Stomach smooth muscle (tissue), 2 donors: ENCODE measurements at regions not wholly inside any gene's neighbourhood (a gene's known extent, or its start where the extent isn't known, plus 50 kb on each side); places are given as distances from the start of the nearest gene placed in this dataset.

Source experiments
- H3K27ac ChIP-seq: one replicate; pipeline ENCODE4 v1.7.0; 2013; ENCODE audit warnings: mild to moderate bottlenecking, low read length, inconsistent platforms
- H3K27me3 ChIP-seq, 2 donors: one replicate each; pipeline ENCODE4 v1.7.0; 2013; ENCODE audit warnings: low read length in 2 of 2; ENCODE audit not compliant: insufficient read depth in 2 of 2, control insufficient read depth in 1 of 2
- H3K36me3 ChIP-seq, 2 donors: one replicate each; pipeline ENCODE4 v1.7.0; 2013; ENCODE audit warnings: low read length in 2 of 2; ENCODE audit not compliant: control insufficient read depth in 2 of 2, insufficient read depth in 2 of 2
- H3K4me1 ChIP-seq: one replicate; pipeline ENCODE4 v1.7.0; 2013; ENCODE audit warnings: low read length; ENCODE audit not compliant: control insufficient read depth, insufficient read depth
- H3K4me3 ChIP-seq, 2 donors: one replicate each; pipeline ENCODE4 v1.7.0; 2013; ENCODE audit warnings: low read length in 2 of 2
- H3K9ac ChIP-seq, 2 donors: one replicate each; pipeline ENCODE4 v1.7.0; 2013; ENCODE audit warnings: low read length in 2 of 2, mild to moderate bottlenecking in 1 of 2
- H3K9me3 ChIP-seq, 2 donors: one replicate each; pipeline ENCODE4 v1.7.0; 2013; ENCODE audit warnings: low read length in 2 of 2; ENCODE audit not compliant: control insufficient read depth in 2 of 2
- donor health status: healthy.
- donor health status: Pancreatic carcinoma.

GRCh38 chr6:139592011-139592410, 217.6 kb upstream of the CITED2 start:
- peak overlapping the region; percentile 63 for H3K27ac ChIP-seq
- peaks cover 19% of the 10 kb centered on the region for H3K4me1 ChIP-seq
- no peaks in the 10 kb centered on the region for H3K9me3 ChIP-seq
- no peaks in the 10 kb centered on the region for H3K27me3 ChIP-seq
- no peak overlapping the region for H3K4me3 ChIP-seq
- no peaks in the 10 kb centered on the region for H3K36me3 ChIP-seq
- H3K9ac ChIP-seq = no peak overlapping the region

DNA sequence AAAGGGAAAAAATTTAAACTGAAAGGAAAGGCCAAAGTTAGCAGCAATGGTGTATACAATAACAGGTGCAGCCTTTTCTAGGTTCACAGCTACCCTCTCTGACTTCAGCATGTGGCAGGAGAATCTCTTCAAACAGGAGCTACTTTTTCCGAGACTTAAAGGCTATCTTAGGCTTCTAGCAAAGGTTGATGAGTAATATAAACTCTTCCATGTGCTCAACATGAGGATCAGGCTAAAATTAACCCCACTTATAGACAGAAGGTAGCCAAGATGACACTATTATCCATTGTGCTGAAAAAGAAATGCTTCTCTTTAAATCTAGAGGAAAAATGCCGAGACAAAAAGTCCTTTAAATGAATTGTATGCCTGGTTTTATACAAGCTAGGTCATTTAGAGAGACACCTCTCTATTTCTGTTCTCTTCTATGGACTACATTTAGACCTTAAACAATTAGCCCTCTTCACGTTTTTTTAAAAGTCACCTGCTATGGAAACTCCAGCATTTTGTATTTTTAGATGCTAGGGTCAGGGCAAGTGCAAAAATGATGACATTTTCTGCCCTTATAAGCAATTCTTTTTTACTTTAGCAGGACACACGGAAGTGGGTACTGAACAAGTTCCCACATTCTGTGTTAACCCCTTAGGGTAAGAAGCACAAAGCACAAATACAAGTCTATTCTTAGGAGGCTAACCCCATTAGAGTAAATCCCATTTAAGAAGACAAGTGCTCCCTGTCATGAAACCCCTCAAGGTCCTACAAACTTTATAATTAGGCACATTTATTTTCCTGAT, 216.8 kb upstream of the CITED2 start:
- H3K27ac ChIP-seq = peak overlapping the region; percentile 63
- no peaks in the 10 kb centered on the region for H3K36me3 ChIP-seq
- no peak overlapping the region for H3K4me3 ChIP-seq
- H3K9ac ChIP-seq = no peak overlapping the region
- no peaks in the 10 kb centered on the region for H3K27me3 ChIP-seq
- H3K4me1 ChIP-seq = peaks cover 19% of the 10 kb centered on the region
- no peaks in the 10 kb centered on the region for H3K9me3 ChIP-seq

DNA sequence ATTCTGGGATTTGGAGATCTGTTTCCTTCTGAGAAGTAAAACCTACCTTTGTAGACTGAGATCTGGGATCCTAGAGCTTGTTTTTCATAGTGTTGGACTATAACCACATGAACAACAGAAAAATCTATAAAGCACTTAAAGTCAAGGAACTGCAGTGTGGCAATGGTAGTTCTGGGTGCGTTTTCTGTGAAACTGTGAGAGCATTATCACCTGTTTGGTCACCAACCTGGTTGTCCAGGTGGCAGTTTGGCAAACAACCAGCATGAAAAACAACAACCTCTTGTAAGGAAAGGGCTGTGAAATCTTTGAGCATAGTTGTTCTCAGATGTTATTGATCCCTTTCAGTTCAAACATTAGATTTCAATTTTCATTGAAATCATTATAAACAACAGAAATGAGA, 215.8 kb upstream of the CITED2 start:
- Histone ChIP-seq H3K4me3 (no peak overlapping the region), H3K9ac (no peak overlapping the region), H3K36me3 (no peaks in the 10 kb centered on the region), H3K27ac (peak overlapping the region; percentile 63), H3K4me1 (peaks cover 15% of the 10 kb centered on the region), H3K27me3 (no peaks in the 10 kb centered on the region), H3K9me3 (no peaks in the 10 kb centered on the region)

- Histone ChIP-seq H3K9ac (no peak overlapping the region), H3K4me1 (peaks cover 14% of the 10 kb centered on the region), H3K9me3 (no peaks in the 10 kb centered on the region), H3K4me3 (peak overlapping the region in 1 of 2 donors; percentile 38), H3K27ac (peak overlapping the region; percentile 12), H3K36me3 (no peaks in the 10 kb centered on the region), H3K27me3 (no peaks in the 10 kb centered on the region)
These were observed 214.5 kb upstream of the CITED2 start for GRCh38 chr6:139588734-139589593.

- peak overlapping the region; percentile 12 for H3K27ac ChIP-seq
- H3K27me3 ChIP-seq = no peaks in the 10 kb centered on the region
- H3K4me1 ChIP-seq = peaks cover 14% of the 10 kb centered on the region
- H3K9me3 ChIP-seq = no peaks in the 10 kb centered on the region
- H3K9ac ChIP-seq = no peak overlapping the region
- no peak overlapping the region for H3K4me3 ChIP-seq
- no peaks in the 10 kb centered on the region for H3K36me3 ChIP-seq
These were observed 213.7 kb upstream of the CITED2 start for GRCh38 chr6:139588076-139588639.

GRCh38 chr6:139587469-139587868, 213.0 kb upstream of the CITED2 start:
- H3K36me3 ChIP-seq = no peaks in the 10 kb centered on the region
- peaks cover 14% of the 10 kb centered on the region for H3K4me1 ChIP-seq
- H3K4me3 ChIP-seq = no peak overlapping the region
- no peaks in the 10 kb centered on the region for H3K27me3 ChIP-seq
- H3K9ac ChIP-seq = no peak overlapping the region
- no peak overlapping the region for H3K27ac ChIP-seq
- no peaks in the 10 kb centered on the region for H3K9me3 ChIP-seq

DNA sequence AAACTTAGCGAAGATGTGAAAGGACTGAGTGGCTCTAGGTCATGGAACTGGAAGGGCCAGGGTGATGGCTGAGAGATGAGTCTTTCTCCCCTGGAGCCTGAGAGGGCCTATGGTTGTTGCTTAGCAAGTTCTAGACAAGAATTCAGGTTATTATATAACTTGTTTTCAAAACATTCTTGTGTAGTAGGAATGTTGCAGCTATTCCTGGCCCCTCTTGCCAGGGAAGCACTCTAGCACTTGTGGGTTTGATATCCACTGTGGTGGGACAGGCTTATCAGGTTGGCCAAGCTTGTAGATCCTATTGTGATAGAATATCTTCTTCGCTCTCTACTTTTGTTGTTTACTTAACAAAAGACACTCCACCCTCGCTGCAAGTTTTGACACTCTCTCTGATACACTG, 211.8 kb upstream of the CITED2 start:
- no peaks in the 10 kb centered on the region for H3K9me3 ChIP-seq
- no peak overlapping the region for H3K27ac ChIP-seq
- no peak overlapping the region for H3K4me3 ChIP-seq
- H3K9ac ChIP-seq = no peak overlapping the region
- H3K36me3 ChIP-seq = no peaks in the 10 kb centered on the region
- no peaks in the 10 kb centered on the region for H3K27me3 ChIP-seq
- peaks cover 14% of the 10 kb centered on the region for H3K4me1 ChIP-seq

DNA sequence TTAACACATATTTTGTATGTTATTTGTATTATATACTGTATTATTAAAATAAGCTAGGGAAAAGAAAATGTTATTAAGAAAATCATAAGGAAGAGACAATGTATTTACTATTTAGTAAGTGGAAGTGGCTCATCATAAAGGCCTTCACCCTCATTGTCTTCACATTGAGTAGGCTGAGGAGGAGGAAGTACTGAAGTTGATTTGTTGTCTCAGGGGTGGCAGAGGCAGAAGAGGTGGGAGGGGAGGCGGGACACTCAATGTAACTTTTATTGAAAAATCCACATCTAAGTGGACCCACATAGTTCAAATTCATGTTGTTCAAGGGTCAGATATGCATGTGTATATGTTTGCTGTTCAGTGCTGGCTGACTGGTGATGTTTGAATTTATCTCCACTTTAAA, 210.2 kb upstream of the CITED2 start:
- Histone ChIP-seq H3K4me3 (no peak overlapping the region), H3K4me1 (peaks cover 7% of the 10 kb centered on the region), H3K27ac (no peak overlapping the region), H3K27me3 (no peaks in the 10 kb centered on the region), H3K9ac (no peak overlapping the region), H3K36me3 (no peaks in the 10 kb centered on the region), H3K9me3 (no peaks in the 10 kb centered on the region)

DNA sequence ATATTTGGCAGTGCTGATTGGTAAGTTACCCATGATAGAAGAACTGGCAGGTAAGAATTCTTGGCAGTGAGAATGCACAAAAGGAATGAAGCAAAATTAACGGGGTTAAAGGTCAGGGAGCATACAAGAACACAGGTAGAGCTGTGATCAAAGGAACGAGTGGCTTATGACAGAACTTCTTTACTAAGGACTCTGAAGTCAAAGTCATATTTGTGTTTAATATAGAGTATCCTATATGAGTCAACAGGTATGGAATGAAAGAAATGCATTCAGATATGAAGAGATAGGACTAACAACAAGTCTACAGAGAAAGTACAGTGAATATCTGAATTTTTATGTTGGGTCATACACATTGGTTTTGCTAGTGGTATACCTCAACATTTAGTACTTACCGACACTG, 209.0 kb upstream of the CITED2 start:
- no peak overlapping the region for H3K27ac ChIP-seq
- H3K36me3 ChIP-seq = no peaks in the 10 kb centered on the region
- no peak overlapping the region for H3K9ac ChIP-seq
- H3K27me3 ChIP-seq = no peaks in the 10 kb centered on the region
- peaks cover 10% of the 10 kb centered on the region for H3K4me1 ChIP-seq
- no peaks in the 10 kb centered on the region for H3K9me3 ChIP-seq
- no peak overlapping the region for H3K4me3 ChIP-seq

GRCh38 chr6:139582956-139583355, 208.5 kb upstream of the CITED2 start:
- H3K9me3 ChIP-seq = no peaks in the 10 kb centered on the region
- no peaks in the 10 kb centered on the region for H3K36me3 ChIP-seq
- peaks cover 10% of the 10 kb centered on the region for H3K4me1 ChIP-seq
- H3K27me3 ChIP-seq = no peaks in the 10 kb centered on the region
- H3K4me3 ChIP-seq = no peak overlapping the region
- H3K9ac ChIP-seq = no peak overlapping the region
- no peak overlapping the region for H3K27ac ChIP-seq
